Activated T-cell treated with anti-CD3 and anti-CD28 coated beads for 48 hours (primary cell): ENCODE measurements at regions not wholly inside any gene's neighbourhood (a gene's known extent, or its start where the extent isn't known, plus 50 kb on each side); places are given as distances from the start of the nearest gene placed in this dataset.

Experiments
- DNase-seq: peaks from one replicate; pipeline ENCODE4 v3.0.0-alpha.2; 2020; ENCODE audit warnings: low read depth

GRCh38 chr6:133631421-133631820, 257.5 kb upstream of the TCF21 start:
- DNase-seq = no peak

- no peak for DNase-seq
Observed at GRCh38 chr6:133632206-133632605, 256.7 kb upstream of the TCF21 start.

GRCh38 chr6:133632906-133633305, 256.0 kb upstream of the TCF21 start:
- DNase-seq = no peak

- no peak for DNase-seq
Observed at GRCh38 chr6:133634474-133634873, 254.4 kb upstream of the TCF21 start.

GRCh38 chr6:133635447-133635846, 253.5 kb upstream of the TCF21 start:
- no peak for DNase-seq

- no peak for DNase-seq
Observed at GRCh38 chr6:133637436-133637835, 251.5 kb upstream of the TCF21 start.

GRCh38 chr6:133637874-133638273, 251.0 kb upstream of the TCF21 start:
- DNase-seq = no peak

GRCh38 chr6:133641104-133641503, 247.8 kb upstream of the TCF21 start:
- no peak for DNase-seq

GRCh38 chr6:133644548-133644891, 244.4 kb upstream of the TCF21 start:
- no peak for DNase-seq

- DNase-seq = no peak
Observed at GRCh38 chr6:133644892-133645619, 243.9 kb upstream of the TCF21 start.

- DNase-seq = no peak
Observed at GRCh38 chr6:133645966-133646740, 242.8 kb upstream of the TCF21 start.

- no peak for DNase-seq
Observed at GRCh38 chr6:133648581-133648980, 240.3 kb upstream of the TCF21 start.

GRCh38 chr6:133671376-133671775, 217.5 kb upstream of the TCF21 start:
- DNase-seq = no peak

- DNase-seq = no peak
Observed at GRCh38 chr6:133673056-133673455, 215.9 kb upstream of the TCF21 start.

GRCh38 chr6:133674661-133675060, 214.3 kb upstream of the TCF21 start:
- DNase-seq = no peak

GRCh38 chr6:133680994-133681393, 207.9 kb upstream of the TCF21 start:
- no peak for DNase-seq

GRCh38 chr6:133681891-133682290, 207.0 kb upstream of the TCF21 start:
- DNase-seq = no peak

GRCh38 chr6:133682506-133683307, 206.2 kb upstream of the TCF21 start:
- no peak for DNase-seq

GRCh38 chr6:133683308-133683580, 205.7 kb upstream of the TCF21 start:
- no peak for DNase-seq

- no peak for DNase-seq
Observed at GRCh38 chr6:133683606-133684005, 205.3 kb upstream of the TCF21 start.

GRCh38 chr6:133688705-133689492, 200.0 kb upstream of the TCF21 start:
- DNase-seq = no peak

- DNase-seq = no peak
Observed at GRCh38 chr6:133689863-133690262, 199.1 kb upstream of the TCF21 start.
